ENCODE measurements at regions not wholly inside any gene's neighbourhood (a gene's known extent, or its start where the extent isn't known, plus 50 kb on each side); places are given as distances from the start of the nearest gene placed in this dataset.

GRCh38 chr7:15832996-15833395 lies 146.5 kb upstream of the MEOX2 start:
- Histone ChIP-seq H3K4me2 (ENCODE audit: low read depth, low read length) (no peak overlapping the region), H4K20me1 (ENCODE audit: insufficient read depth, low read length) (no peaks in the 10 kb centered on the region), H3K27ac (ENCODE audit: insufficient read depth, low read length) (no peak overlapping the region), H2AK5ac (ENCODE audit: low read depth, low read length) (no peak overlapping the region), H2BK20ac (ENCODE audit: low read depth, low read length) (no peak overlapping the region), H3K79me1 (ENCODE audit: low read depth in 1 of 2, low read length in 2 of 2) (no peaks in the 10 kb centered on the region), H3K9me3 (ENCODE audit: control insufficient read depth, insufficient read depth, low read length) (no peaks in the 10 kb centered on the region), H3K9ac (ENCODE audit: low read depth, low read length) (no peak overlapping the region), H3K4me1 (ENCODE audit: control insufficient read depth, insufficient read depth, low read length) (no peaks in the 10 kb centered on the region), H4K8ac (ENCODE audit: low read depth in 2 of 2, low read length in 2 of 2) (no peak overlapping the region), H2BK15ac (ENCODE audit: low read depth, low read length) (no peak overlapping the region), H3K23ac (ENCODE audit: low read depth, low read length) (no peak overlapping the region), H3K36me3 (ENCODE audit: control insufficient read depth, insufficient read depth, low read length) (no peaks in the 10 kb centered on the region), H2BK120ac (ENCODE audit: low read depth, low read length) (no peak overlapping the region), H3K18ac (ENCODE audit: low read depth, low read length) (no peak overlapping the region), H3K56ac (ENCODE audit: extremely low read depth, insufficient read depth, low read length) (no peak overlapping the region), H2BK5ac (ENCODE audit: low read depth, low read length, poor library complexity, severe bottlenecking) (no peak overlapping the region), H2AK9ac (replicated peaks; ENCODE audit: low read depth, low read length, poor library complexity) (no peak overlapping the region), H4K91ac (ENCODE audit: insufficient read depth, low read depth, low read length) (no peak overlapping the region), H3K9me1 (ENCODE audit: insufficient read depth, low read length) (no peaks in the 10 kb centered on the region), H3K14ac (replicated peaks; ENCODE audit: low read depth, low read length) (no peak overlapping the region), H4K5ac (ENCODE audit: low read depth, low read length) (no peak overlapping the region), H3K4ac (ENCODE audit: low read depth, low read length) (no peak overlapping the region), H3K4me3 (ENCODE audit: insufficient read depth, low read depth, low read length) (no peak overlapping the region), H3K27me3 (ENCODE audit: control insufficient read depth, insufficient read depth, low read length) (no peaks in the 10 kb centered on the region), H2AFZ (replicated peaks; ENCODE audit: low read length, poor library complexity) (no peak overlapping the region)
- ChIA-PET CTCF (no interaction called here), POLR2A (ENCODE audit: unreplicated experiment) (no interaction called here)
- TF ChIP-seq CHD1 (IDR thresholded peaks at IDR 0.05; ENCODE audit: low read depth, low read length), result no peak
- TF ChIP-seq MAFK (IDR thresholded peaks at IDR 0.05; ENCODE audit: low read depth, low read length), result no peak
- TF ChIP-seq NFE2L2 (IDR thresholded peaks at IDR 0.05; ENCODE audit: low read depth, low read length), result no peak
- TF ChIP-seq POLR2A (IDR thresholded peaks at IDR 0.05; ENCODE audit: low read depth, low read length), result no peak
- TF ChIP-seq CEBPB (IDR thresholded peaks at IDR 0.05; ENCODE audit: low read depth, low read length), result no peak
- TF ChIP-seq RCOR1 (IDR thresholded peaks at IDR 0.05; ENCODE audit: insufficient replicate concordance, low read length), result no peak
- TF ChIP-seq MXI1 (IDR thresholded peaks at IDR 0.05; ENCODE audit: borderline replicate concordance, low read depth, low read length), result no peak
- no peak for TF ChIP-seq RAD21 (IDR thresholded peaks at IDR 0.05; ENCODE audit: low read length)
- no peak for TF ChIP-seq RFX5 (IDR thresholded peaks at IDR 0.05; ENCODE audit: low read depth, low read length)
- TF ChIP-seq SMC3 (IDR thresholded peaks at IDR 0.05; ENCODE audit: low read depth, low read length), result no peak
- TF ChIP-seq BHLHE40 (IDR thresholded peaks at IDR 0.05; ENCODE audit: low read depth, low read length), result no peak
- TF ChIP-seq CTCF (conservative IDR thresholded peaks at IDR 0.05; ENCODE audit: low read depth, low read length), result no peak
- no peak for TF ChIP-seq USF2 (IDR thresholded peaks at IDR 0.05; ENCODE audit: low read depth, low read length)
- TF ChIP-seq ELK1 (IDR thresholded peaks at IDR 0.05; ENCODE audit: borderline replicate concordance, low read depth, low read length), result no peak
- no peak for TF ChIP-seq FOS (IDR thresholded peaks at IDR 0.05; ENCODE audit: low read depth, low read length)
- no peak for TF ChIP-seq MAZ (IDR thresholded peaks at IDR 0.05; ENCODE audit: borderline replicate concordance, low read depth, low read length)
- whole genome bisulfite sequencing, 2 experiments (ENCODE audit: extremely low coverage in 2 of 2, insufficient read length in 1 of 2), result no CpG with 5 or more reads among the region's 1 CpG
- dilution Hi-C loops (cut with HindIII; ENCODE audit: low sequenced_read_pairs, unreplicated experiment) (no loop called here), intact Hi-C loops (cut with micrococcal nuclease) (no loop called here), in situ Hi-C loops (cut with MboI; ENCODE audit: low sequenced_read_pairs) (no loop called here)
- BruUV-seq (replicated peaks), result no TSS peak
- DNase-seq (no peak), ATAC-seq (ENCODE audit: low read depth) (0 out of 2 replicates have a peak, but pooled peaks have one; percentile 17)
